ENCODE measurements at regions not wholly inside any gene's neighbourhood (a gene's known extent, or its start where the extent isn't known, plus 50 kb on each side); places are given as distances from the start of the nearest gene placed in this dataset.

GRCh38 chr14:29278301-29279263, 512.0 kb downstream of the FOXG1 start:
- DNase-seq (ENCODE audit: low spot score) = no peak

- DNase-seq (ENCODE audit: low spot score) = no peak
These were observed 515.6 kb downstream of the FOXG1 start for GRCh38 chr14:29282169-29282568.

GRCh38 chr14:29290441-29290840, 523.9 kb downstream of the FOXG1 start:
- DNase-seq (ENCODE audit: low spot score) = no peak

GRCh38 chr14:29299372-29299771, 532.8 kb downstream of the FOXG1 start:
- no peak for DNase-seq (ENCODE audit: low spot score)

- DNase-seq (ENCODE audit: low spot score) = no peak
These were observed 535.0 kb downstream of the FOXG1 start for GRCh38 chr14:29301571-29301970.

GRCh38 chr14:29310210-29310609, 543.6 kb downstream of the FOXG1 start:
- no peak for DNase-seq (ENCODE audit: low spot score)

GRCh38 chr14:29310757-29311156, 544.2 kb downstream of the FOXG1 start:
- DNase-seq (ENCODE audit: low spot score) = no peak

GRCh38 chr14:29311983-29312382, 545.4 kb downstream of the FOXG1 start:
- DNase-seq (ENCODE audit: low spot score) = no peak

- no peak for DNase-seq (ENCODE audit: low spot score)
These were observed 550.3 kb downstream of the FOXG1 start for GRCh38 chr14:29316936-29317335.

- DNase-seq (ENCODE audit: low spot score) = no peak
These were observed 550.8 kb downstream of the FOXG1 start for GRCh38 chr14:29317423-29317822.

- DNase-seq (ENCODE audit: low spot score) = no peak
These were observed 553.7 kb downstream of the FOXG1 start for GRCh38 chr14:29320286-29320685.

GRCh38 chr14:29321646-29322045, 555.1 kb downstream of the FOXG1 start:
- DNase-seq (ENCODE audit: low spot score) = peak; percentile 8

- no peak for DNase-seq (ENCODE audit: low spot score)
These were observed 573.0 kb downstream of the FOXG1 start for GRCh38 chr14:29339494-29340172.

GRCh38 chr14:29348504-29348903, 579.1 kb downstream of the PRKD1 start:
- no peak for DNase-seq (ENCODE audit: low spot score)

- no peak for DNase-seq (ENCODE audit: low spot score)
These were observed 577.2 kb downstream of the PRKD1 start for GRCh38 chr14:29350496-29350895.

- no peak for DNase-seq (ENCODE audit: low spot score)
These were observed 575.5 kb downstream of the PRKD1 start for GRCh38 chr14:29351996-29352705.

GRCh38 chr14:29352706-29353080, 575.0 kb downstream of the PRKD1 start:
- no peak for DNase-seq (ENCODE audit: low spot score)

- no peak for DNase-seq (ENCODE audit: low spot score)
These were observed 574.1 kb downstream of the PRKD1 start for GRCh38 chr14:29353513-29353912.

GRCh38 chr14:29354486-29354885, 573.2 kb downstream of the PRKD1 start:
- DNase-seq (ENCODE audit: low spot score) = no peak

GRCh38 chr14:29355331-29355730, 572.3 kb downstream of the PRKD1 start:
- no peak for DNase-seq (ENCODE audit: low spot score)

- no peak for DNase-seq (ENCODE audit: low spot score)
These were observed 571.8 kb downstream of the PRKD1 start for GRCh38 chr14:29355846-29356245.

- no peak for DNase-seq (ENCODE audit: low spot score)
These were observed 567.0 kb downstream of the PRKD1 start for GRCh38 chr14:29360656-29361055.

GRCh38 chr14:29370024-29370423, 557.6 kb downstream of the PRKD1 start:
- no peak for DNase-seq (ENCODE audit: low spot score)

Data from COLO829 (cell line).